Coronary artery (tissue), 2 donors: ENCODE measurements at regions not wholly inside any gene's neighbourhood (a gene's known extent, or its start where the extent isn't known, plus 50 kb on each side); places are given as distances from the start of the nearest gene placed in this dataset.

Experiments
- DNase-seq: peaks from one replicate; pipeline ENCODE4 v3.0.0-alpha.2; 2017; ENCODE audit warnings: low spot score
- H3K27ac ChIP-seq, 2 donors: fragments of 200-600 bp; sonication (generic); one replicate each; pipeline ENCODE4 v1.5.1; 2016 to 2019
- H3K4me3 ChIP-seq: fragments of 200-600 bp; sonication (generic); 2 replicates; pipeline ENCODE4 v1.5.1; 2016; ENCODE audit warnings: mild to moderate bottlenecking, moderate library complexity
- CTCF ChIP-seq: fragments of 200-600 bp; sonication (generic); IDR thresholded peaks from one replicate; pipeline ENCODE4 v1.5.1; 2019; ENCODE audit warnings: antibody characterized with exemption

- Histone ChIP-seq H3K27ac (no peak overlapping the region), H3K4me3 (no peak overlapping the region)
- TF ChIP-seq CTCF, result no peak
- no peak for DNase-seq
These were observed 565.4 kb downstream of the PTPRC start for GRCh38 chr1:199204231-199204630.

- TF ChIP-seq CTCF, result no peak
- no peak overlapping the region for H3K4me3 ChIP-seq
- DNase-seq, result no peak
- H3K27ac ChIP-seq, result no peak overlapping the region
These were observed 567.1 kb downstream of the PTPRC start for GRCh38 chr1:199205740-199206441.

GRCh38 chr1:199208847-199209246 is 570.0 kb downstream of the PTPRC start:
- no peak overlapping the region for H3K27ac ChIP-seq
- no peak for DNase-seq

GRCh38 chr1:199218065-199218464 is 579.2 kb downstream of the PTPRC start:
- DNase-seq, result peak; percentile 52
- no peak overlapping the region for H3K4me3 ChIP-seq
- TF ChIP-seq CTCF, result no peak
- no peak overlapping the region for H3K27ac ChIP-seq

More at GRCh38 chr1:199208847-199209246, 570.0 kb downstream of the PTPRC start:
- no peak for TF ChIP-seq CTCF
- no peak overlapping the region for H3K4me3 ChIP-seq

GRCh38 chr1:199218533-199218932 is 579.7 kb downstream of the PTPRC start:
- TF ChIP-seq CTCF, result no peak

GRCh38 chr1:199220031-199220430 is 581.2 kb downstream of the PTPRC start:
- H3K4me3 ChIP-seq, result no peak overlapping the region
- no peak for DNase-seq
- no peak overlapping the region for H3K27ac ChIP-seq
- TF ChIP-seq CTCF, result no peak

More at GRCh38 chr1:199218533-199218932, 579.7 kb downstream of the PTPRC start:
- DNase-seq, result no peak
- H3K27ac ChIP-seq, result no peak overlapping the region
- no peak overlapping the region for H3K4me3 ChIP-seq
